ENCODE measurements at regions not wholly inside any gene's neighbourhood (a gene's known extent, or its start where the extent isn't known, plus 50 kb on each side); places are given as distances from the start of the nearest gene placed in this dataset.

DNA sequence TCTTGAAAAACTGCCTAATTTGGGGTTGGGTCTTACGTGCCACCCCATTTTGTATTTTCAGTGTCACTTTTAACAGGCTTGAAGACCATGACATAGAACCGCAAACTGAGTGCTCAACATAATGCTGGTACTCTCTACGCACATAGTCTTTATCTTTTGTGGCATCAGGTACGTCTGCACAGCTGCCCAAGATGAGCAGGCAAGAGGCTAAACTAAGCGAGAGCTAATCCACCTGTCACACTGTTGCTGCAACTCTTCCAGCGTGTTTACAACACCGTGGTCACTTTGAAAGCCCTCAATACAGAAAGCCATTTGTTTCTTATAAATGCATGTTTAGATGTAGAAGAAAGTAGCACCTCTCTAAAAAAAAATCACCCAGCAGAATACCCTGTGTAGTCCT is 270.0 kb upstream of the TCF4 start:
- Histone ChIP-seq H3K27ac (ENCODE audit: low read length) (no peak overlapping the region), H3K4me3 (ENCODE audit: low read length) (no peak overlapping the region), H3K27me3 (ENCODE audit: control insufficient read depth, insufficient read depth, low read length) (no peaks in the 10 kb centered on the region), H3K4me1 (ENCODE audit: control insufficient read depth, low read depth, low read length) (peaks cover 34% of the 10 kb centered on the region), H3K9ac (ENCODE audit: low read length) (no peak overlapping the region), H3K9me3 (ENCODE audit: control insufficient read depth, low read depth, low read length) (no peaks in the 10 kb centered on the region), H3K36me3 (ENCODE audit: control insufficient read depth, low read depth, low read length) (no peaks in the 10 kb centered on the region)

DNA sequence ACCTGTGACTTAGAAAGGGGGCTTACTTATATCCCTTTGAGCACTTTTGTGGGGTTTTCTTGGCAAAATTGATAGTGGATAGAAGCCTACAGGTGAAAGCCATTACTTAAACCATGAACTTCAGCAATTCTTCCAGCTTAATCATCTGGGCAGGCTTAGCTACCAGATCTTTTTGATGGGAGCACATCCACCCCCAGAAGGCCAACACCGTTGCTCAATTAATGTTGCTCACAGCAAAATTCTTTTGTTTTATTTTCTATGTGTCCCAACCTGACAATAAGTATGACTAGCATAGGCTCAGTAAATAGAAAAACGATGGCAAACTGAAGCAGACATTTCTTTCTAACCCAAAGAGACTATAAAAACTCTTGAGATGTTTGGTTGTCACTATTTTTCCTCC is 269.4 kb upstream of the TCF4 start:
- no peaks in the 10 kb centered on the region for H3K9me3 ChIP-seq (ENCODE audit: control insufficient read depth, low read depth, low read length)
- no peak overlapping the region for H3K4me3 ChIP-seq (ENCODE audit: low read length)
- no peaks in the 10 kb centered on the region for H3K36me3 ChIP-seq (ENCODE audit: control insufficient read depth, low read depth, low read length)
- no peak overlapping the region for H3K27ac ChIP-seq (ENCODE audit: low read length)
- peaks cover 28% of the 10 kb centered on the region for H3K4me1 ChIP-seq (ENCODE audit: control insufficient read depth, low read depth, low read length)
- no peak overlapping the region for H3K9ac ChIP-seq (ENCODE audit: low read length)
- H3K27me3 ChIP-seq (ENCODE audit: control insufficient read depth, insufficient read depth, low read length), result no peaks in the 10 kb centered on the region

DNA sequence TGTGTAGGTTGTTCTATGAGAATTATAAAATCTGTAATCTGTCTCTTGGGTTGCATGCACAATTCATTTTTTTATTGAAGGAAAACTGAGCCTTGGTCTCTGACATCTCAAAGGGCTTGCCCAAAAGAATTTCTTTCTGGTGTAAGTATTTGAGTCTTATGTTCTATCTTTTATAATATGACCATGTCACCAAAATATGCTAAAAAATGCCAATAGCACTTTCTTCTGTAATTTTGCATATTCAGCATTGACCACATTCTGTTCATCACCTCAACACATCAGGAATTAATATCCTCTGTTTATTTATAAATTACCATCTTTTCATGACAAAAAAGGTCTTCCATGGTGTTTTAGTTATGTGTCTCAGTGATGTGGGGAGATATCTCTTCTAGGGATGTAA is 268.7 kb upstream of the TCF4 start:
- Histone ChIP-seq H3K9me3 (ENCODE audit: control insufficient read depth, low read depth, low read length) (no peaks in the 10 kb centered on the region), H3K9ac (ENCODE audit: low read length) (no peak overlapping the region), H3K27ac (ENCODE audit: low read length) (no peak overlapping the region), H3K27me3 (ENCODE audit: control insufficient read depth, insufficient read depth, low read length) (no peaks in the 10 kb centered on the region), H3K4me1 (ENCODE audit: control insufficient read depth, low read depth, low read length) (peaks cover 28% of the 10 kb centered on the region), H3K36me3 (ENCODE audit: control insufficient read depth, low read depth, low read length) (no peaks in the 10 kb centered on the region), H3K4me3 (ENCODE audit: low read length) (no peak overlapping the region)

DNA sequence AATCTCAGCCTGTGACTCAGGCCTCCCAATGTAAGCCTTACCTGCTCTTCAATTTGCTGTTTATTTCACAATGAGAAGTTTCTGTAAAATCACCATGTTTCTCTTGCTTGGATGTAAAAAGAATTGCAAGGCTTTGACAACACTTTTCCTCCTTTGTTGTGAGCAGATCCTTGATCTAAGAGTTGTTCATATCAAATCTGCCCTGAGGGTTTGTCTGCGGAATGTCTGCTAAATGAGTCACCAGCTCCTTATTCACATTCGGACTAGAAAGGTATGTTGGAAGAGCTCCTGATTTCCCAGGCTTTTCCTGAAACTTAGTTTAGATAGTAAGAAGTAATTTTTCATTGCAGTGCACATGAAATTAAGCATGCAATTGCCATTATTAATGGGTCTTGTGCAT is 268.2 kb upstream of the TCF4 start:
- no peak overlapping the region for H3K4me3 ChIP-seq (ENCODE audit: low read length)
- H3K9ac ChIP-seq (ENCODE audit: low read length), result no peak overlapping the region
- H3K27ac ChIP-seq (ENCODE audit: low read length), result no peak overlapping the region
- no peaks in the 10 kb centered on the region for H3K27me3 ChIP-seq (ENCODE audit: control insufficient read depth, insufficient read depth, low read length)
- no peaks in the 10 kb centered on the region for H3K36me3 ChIP-seq (ENCODE audit: control insufficient read depth, low read depth, low read length)
- H3K9me3 ChIP-seq (ENCODE audit: control insufficient read depth, low read depth, low read length), result no peaks in the 10 kb centered on the region
- peaks cover 28% of the 10 kb centered on the region for H3K4me1 ChIP-seq (ENCODE audit: control insufficient read depth, low read depth, low read length)

DNA sequence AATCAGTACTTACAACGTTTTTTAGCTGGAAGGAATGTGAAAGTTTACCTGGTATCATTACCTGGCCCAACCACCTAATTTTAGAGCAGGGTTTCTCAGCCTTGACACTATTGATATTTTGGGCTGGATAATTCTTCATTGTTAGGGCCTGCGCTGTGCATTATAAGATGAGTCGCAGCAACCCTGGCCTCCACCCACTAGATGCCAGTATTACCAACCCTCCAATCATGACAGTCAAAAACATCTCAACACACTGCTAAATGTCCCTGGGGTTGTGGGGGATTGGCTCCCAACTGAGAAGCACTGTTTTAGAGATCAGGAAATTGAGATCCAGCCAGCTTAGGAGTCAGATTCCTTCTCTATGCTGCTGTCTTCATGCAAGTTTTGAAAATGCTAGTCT is 265.3 kb upstream of the TCF4 start:
- Histone ChIP-seq H3K9ac (ENCODE audit: low read length) (no peak overlapping the region), H3K27me3 (ENCODE audit: control insufficient read depth, insufficient read depth, low read length) (no peaks in the 10 kb centered on the region), H3K36me3 (ENCODE audit: control insufficient read depth, low read depth, low read length) (no peaks in the 10 kb centered on the region), H3K4me3 (ENCODE audit: low read length) (no peak overlapping the region), H3K27ac (ENCODE audit: low read length) (no peak overlapping the region), H3K9me3 (ENCODE audit: control insufficient read depth, low read depth, low read length) (no peaks in the 10 kb centered on the region), H3K4me1 (ENCODE audit: control insufficient read depth, low read depth, low read length) (peaks cover 15% of the 10 kb centered on the region)

DNA sequence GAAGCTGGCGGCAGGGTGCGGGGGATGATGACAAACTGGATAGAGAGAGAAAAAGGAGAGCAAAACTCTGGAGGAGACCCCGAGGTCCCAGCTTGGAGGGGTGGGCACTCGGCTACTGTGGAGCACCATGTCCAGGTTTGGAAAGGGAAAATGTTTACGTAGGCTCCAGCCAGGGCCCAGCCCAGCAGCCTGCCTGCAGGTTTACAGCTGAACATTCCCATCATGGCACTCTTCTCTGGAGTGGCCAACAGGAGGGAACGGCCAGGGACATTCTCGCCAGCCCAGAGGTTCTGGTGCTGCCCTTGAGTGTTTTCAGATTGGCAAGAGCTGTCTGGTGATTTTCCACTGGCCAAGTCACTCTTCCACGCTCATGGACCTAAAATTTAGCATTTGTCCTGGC is 262.9 kb upstream of the TCF4 start:
- no peak overlapping the region for H3K9ac ChIP-seq (ENCODE audit: low read length)
- H3K9me3 ChIP-seq (ENCODE audit: control insufficient read depth, low read depth, low read length), result no peaks in the 10 kb centered on the region
- no peak overlapping the region for H3K4me3 ChIP-seq (ENCODE audit: low read length)
- no peaks in the 10 kb centered on the region for H3K36me3 ChIP-seq (ENCODE audit: control insufficient read depth, low read depth, low read length)
- peaks cover under 1% of the 10 kb centered on the region for H3K4me1 ChIP-seq (ENCODE audit: control insufficient read depth, low read depth, low read length)
- no peak overlapping the region for H3K27ac ChIP-seq (ENCODE audit: low read length)
- no peaks in the 10 kb centered on the region for H3K27me3 ChIP-seq (ENCODE audit: control insufficient read depth, insufficient read depth, low read length)

DNA sequence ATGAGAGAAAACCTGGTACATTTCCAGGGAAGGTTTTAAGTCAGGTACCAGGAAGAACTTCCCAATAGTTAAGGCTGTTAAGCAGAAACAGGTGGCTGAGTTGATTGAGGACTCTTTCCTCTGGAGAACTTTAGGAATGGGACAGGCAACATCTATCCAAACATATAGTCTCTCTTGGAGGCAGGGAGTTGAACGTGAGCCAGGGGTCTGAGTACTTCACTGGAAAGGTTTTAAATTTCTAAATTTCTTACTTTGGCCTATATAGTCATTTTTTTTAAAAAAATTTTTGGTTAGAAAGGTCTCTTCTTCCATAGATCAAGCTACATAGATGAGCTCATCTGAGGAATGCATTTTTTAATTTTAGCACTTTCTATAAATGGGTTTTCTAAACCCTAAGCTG is 261.4 kb upstream of the TCF4 start:
- H3K4me3 ChIP-seq (ENCODE audit: low read length), result no peak overlapping the region
- no peaks in the 10 kb centered on the region for H3K27me3 ChIP-seq (ENCODE audit: control insufficient read depth, insufficient read depth, low read length)

DNA sequence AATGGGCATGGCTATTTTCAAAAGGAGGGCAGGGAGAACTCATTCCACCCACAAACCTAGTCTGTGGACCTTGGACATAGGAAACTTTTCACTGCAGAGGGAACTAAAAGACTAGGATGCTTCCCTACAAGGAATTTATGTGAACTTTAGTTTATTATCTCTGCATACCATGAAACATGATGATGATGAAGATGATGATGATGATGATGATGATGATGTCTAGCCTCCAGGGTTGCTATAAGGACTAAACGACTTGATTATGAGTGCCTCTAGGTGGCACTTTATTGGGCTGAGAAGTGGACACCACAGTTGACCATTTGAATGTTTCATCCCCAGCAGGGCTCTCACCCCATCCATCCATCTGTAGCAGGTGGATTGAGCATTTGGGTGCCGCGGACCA is 260.0 kb upstream of the TCF4 start:
- no peak overlapping the region for H3K9ac ChIP-seq (ENCODE audit: low read length)
- H3K9me3 ChIP-seq (ENCODE audit: control insufficient read depth, low read depth, low read length), result no peaks in the 10 kb centered on the region
- no peaks in the 10 kb centered on the region for H3K27me3 ChIP-seq (ENCODE audit: control insufficient read depth, insufficient read depth, low read length)
- no peak overlapping the region for H3K27ac ChIP-seq (ENCODE audit: low read length)
- H3K4me3 ChIP-seq (ENCODE audit: low read length), result no peak overlapping the region
- no peaks in the 10 kb centered on the region for H3K36me3 ChIP-seq (ENCODE audit: control insufficient read depth, low read depth, low read length)
- no peaks in the 10 kb centered on the region for H3K4me1 ChIP-seq (ENCODE audit: control insufficient read depth, low read depth, low read length)

More for the DNA sequence above, 261.4 kb upstream of the TCF4 start:
- H3K36me3 ChIP-seq (ENCODE audit: control insufficient read depth, low read depth, low read length), result no peaks in the 10 kb centered on the region
- H3K27ac ChIP-seq (ENCODE audit: low read length), result no peak overlapping the region
- H3K4me1 ChIP-seq (ENCODE audit: control insufficient read depth, low read depth, low read length), result no peaks in the 10 kb centered on the region
- H3K9ac ChIP-seq (ENCODE audit: low read length), result no peak overlapping the region
- no peaks in the 10 kb centered on the region for H3K9me3 ChIP-seq (ENCODE audit: control insufficient read depth, low read depth, low read length)

DNA sequence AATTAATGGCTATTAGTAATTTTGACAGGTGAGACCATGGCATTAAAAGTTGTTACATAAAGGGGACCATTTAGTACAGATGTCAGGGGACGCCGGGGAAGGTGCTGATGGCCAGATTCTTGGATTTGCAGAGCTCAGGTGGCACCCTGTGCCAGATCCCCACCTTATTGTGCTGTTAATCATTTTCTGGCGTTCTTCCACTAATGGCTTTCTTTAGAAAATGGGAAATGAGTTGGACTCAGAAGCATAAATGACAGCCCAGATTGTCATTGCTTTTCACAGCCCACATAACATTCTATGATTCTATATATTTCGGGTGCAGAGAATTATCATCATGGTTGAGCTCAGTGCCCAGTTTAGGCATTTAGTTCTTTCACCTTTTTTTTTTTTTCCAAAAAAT is 257.2 kb upstream of the TCF4 start:
- Histone ChIP-seq H3K27ac (ENCODE audit: low read length) (no peak overlapping the region), H3K36me3 (ENCODE audit: control insufficient read depth, low read depth, low read length) (no peaks in the 10 kb centered on the region), H3K27me3 (ENCODE audit: control insufficient read depth, insufficient read depth, low read length) (no peaks in the 10 kb centered on the region), H3K9ac (ENCODE audit: low read length) (no peak overlapping the region), H3K9me3 (ENCODE audit: control insufficient read depth, low read depth, low read length) (no peaks in the 10 kb centered on the region), H3K4me1 (ENCODE audit: control insufficient read depth, low read depth, low read length) (no peaks in the 10 kb centered on the region), H3K4me3 (ENCODE audit: low read length) (no peak overlapping the region)

DNA sequence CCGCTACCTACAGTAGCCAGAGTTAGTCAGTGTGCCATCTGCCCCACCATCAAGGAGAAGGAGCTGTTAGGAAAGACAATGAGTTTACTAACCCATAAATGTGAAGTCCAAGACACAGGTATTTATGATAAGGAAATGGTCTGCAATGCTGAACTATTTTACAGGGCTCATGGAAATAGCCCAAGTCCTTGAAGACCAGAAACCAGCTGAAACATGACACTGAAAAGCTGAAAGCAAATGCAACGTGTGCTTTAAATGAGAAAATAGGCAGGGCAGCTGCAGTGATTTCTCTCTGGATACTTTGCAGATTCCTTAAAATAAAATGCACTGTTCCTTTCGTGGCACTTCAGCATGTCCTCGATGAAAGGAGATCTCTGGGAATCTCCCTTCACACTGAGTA is 256.4 kb upstream of the TCF4 start:
- Histone ChIP-seq H3K27me3 (ENCODE audit: control insufficient read depth, insufficient read depth, low read length) (no peaks in the 10 kb centered on the region), H3K4me1 (ENCODE audit: control insufficient read depth, low read depth, low read length) (no peaks in the 10 kb centered on the region), H3K27ac (ENCODE audit: low read length) (no peak overlapping the region), H3K9me3 (ENCODE audit: control insufficient read depth, low read depth, low read length) (no peaks in the 10 kb centered on the region), H3K36me3 (ENCODE audit: control insufficient read depth, low read depth, low read length) (no peaks in the 10 kb centered on the region), H3K9ac (ENCODE audit: low read length) (no peak overlapping the region), H3K4me3 (ENCODE audit: low read length) (no peak overlapping the region)

DNA sequence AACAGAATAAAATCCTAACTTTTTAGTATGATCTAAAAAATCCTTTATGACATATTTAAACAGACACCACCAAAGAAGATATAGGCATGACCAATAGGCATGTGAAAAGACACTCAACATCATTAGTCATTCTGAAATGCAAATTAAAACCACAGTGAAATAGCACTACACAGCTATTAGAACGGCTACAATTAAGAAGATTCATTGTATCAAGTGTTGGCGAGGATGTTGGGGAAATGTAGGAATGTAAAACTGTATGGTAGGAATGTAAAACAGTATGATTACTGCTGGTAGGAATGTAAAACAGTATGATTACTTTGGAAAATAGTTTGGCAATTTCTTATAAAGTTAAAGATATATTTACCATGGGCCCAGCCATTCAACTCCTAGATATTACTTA is 253.3 kb upstream of the TCF4 start:
- H3K9ac ChIP-seq (ENCODE audit: low read length), result no peak overlapping the region
- H3K27me3 ChIP-seq (ENCODE audit: control insufficient read depth, insufficient read depth, low read length), result no peaks in the 10 kb centered on the region
- no peaks in the 10 kb centered on the region for H3K9me3 ChIP-seq (ENCODE audit: control insufficient read depth, low read depth, low read length)
- no peak overlapping the region for H3K4me3 ChIP-seq (ENCODE audit: low read length)
- H3K27ac ChIP-seq (ENCODE audit: low read length), result no peak overlapping the region
- H3K4me1 ChIP-seq (ENCODE audit: control insufficient read depth, low read depth, low read length), result no peaks in the 10 kb centered on the region
- no peaks in the 10 kb centered on the region for H3K36me3 ChIP-seq (ENCODE audit: control insufficient read depth, low read depth, low read length)

DNA sequence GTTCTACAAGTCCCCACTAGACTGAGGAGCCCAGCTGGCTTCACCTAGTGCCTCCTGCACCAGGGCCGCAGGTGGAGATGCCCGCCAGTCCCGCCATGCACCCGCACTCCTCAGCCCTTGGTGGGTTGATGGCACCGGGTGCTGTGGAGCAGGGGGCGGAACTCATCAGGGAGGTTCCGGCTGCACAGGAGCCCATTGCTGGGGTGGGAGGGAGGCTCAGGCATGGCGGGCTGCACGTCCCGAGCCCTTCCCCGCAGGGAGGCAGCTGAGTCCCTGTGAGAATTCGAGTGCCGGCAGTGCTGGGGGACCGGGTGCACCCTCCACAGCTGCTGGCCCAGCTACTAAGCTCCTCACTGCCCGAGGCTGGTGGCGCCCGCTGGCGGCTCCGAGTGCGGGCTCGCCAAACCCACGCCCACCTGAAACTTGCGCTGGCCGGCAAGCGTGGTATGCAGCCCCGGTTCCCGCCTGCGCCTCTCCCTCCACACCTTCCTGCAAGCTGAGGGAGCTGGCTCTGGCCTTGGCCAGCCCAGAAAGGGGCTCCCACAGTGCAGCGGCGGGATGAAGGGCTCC is 252.7 kb upstream of the TCF4 start:
- Histone ChIP-seq H3K27me3 (ENCODE audit: control insufficient read depth, insufficient read depth, low read length) (no peaks in the 10 kb centered on the region), H3K9me3 (ENCODE audit: control insufficient read depth, low read depth, low read length) (no peaks in the 10 kb centered on the region), H3K4me1 (ENCODE audit: control insufficient read depth, low read depth, low read length) (no peaks in the 10 kb centered on the region), H3K4me3 (ENCODE audit: low read length) (no peak overlapping the region), H3K27ac (ENCODE audit: low read length) (no peak overlapping the region), H3K9ac (ENCODE audit: low read length) (no peak overlapping the region), H3K36me3 (ENCODE audit: control insufficient read depth, low read depth, low read length) (no peaks in the 10 kb centered on the region)
